ENCODE measurements at regions not wholly inside any gene's neighbourhood (a gene's known extent, or its start where the extent isn't known, plus 50 kb on each side); places are given as distances from the start of the nearest gene placed in this dataset.

DNA sequence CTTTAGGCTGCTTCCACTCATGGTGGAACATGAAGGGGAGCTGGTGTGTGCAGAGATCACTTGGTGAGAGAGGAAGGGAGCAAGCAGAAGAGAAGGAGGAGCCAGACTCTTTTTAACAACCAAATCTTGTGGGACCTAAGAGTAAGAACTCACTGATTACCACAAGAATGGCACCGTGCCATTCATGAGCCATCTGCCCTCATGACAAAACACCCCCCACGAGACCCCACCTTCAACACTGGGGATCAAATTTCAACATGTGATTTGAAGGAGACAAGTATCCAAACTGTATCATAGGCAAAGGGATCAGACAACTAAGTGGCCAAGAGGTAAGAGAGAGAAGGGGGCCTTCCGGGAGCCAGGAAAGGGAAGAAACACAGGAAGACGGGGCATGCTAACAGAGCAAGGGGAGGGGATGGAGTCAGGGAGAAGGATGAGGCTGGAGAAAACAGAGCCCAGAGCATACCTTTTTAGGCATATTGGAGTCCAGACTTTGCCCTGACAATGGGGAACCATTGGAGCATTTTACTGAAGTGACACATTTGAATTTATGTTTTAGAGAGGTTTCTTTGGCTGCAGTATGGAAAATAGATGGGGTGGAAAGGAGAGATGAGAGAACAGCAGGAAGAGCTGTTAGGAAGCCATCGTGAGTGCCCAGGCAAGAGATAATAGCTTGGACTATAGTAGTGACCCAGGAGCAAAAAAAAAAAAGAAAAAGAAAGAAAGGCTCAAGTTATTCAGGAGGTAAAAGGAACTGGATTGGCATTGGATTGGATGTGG lies 204.4 kb upstream of the NUDT4 start:
- TF ChIP-seq, protein P1, sequence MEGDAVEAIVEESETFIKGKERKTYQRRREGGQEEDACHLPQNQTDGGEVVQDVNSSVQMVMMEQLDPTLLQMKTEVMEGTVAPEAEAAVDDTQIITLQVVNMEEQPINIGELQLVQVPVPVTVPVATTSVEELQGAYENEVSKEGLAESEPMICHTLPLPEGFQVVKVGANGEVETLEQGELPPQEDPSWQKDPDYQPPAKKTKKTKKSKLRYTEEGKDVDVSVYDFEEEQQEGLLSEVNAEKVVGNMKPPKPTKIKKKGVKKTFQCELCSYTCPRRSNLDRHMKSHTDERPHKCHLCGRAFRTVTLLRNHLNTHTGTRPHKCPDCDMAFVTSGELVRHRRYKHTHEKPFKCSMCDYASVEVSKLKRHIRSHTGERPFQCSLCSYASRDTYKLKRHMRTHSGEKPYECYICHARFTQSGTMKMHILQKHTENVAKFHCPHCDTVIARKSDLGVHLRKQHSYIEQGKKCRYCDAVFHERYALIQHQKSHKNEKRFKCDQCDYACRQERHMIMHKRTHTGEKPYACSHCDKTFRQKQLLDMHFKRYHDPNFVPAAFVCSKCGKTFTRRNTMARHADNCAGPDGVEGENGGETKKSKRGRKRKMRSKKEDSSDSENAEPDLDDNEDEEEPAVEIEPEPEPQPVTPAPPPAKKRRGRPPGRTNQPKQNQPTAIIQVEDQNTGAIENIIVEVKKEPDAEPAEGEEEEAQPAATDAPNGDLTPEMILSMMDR (IDR thresholded peaks at IDR 0.05; ENCODE audit: low read depth, low read length, missing control alignments) = no peak
- no peak overlapping the region for H3K4me3 ChIP-seq (replicated peaks; ENCODE audit: low read depth, low read length)
- no peak for DNase-seq (ENCODE audit: extremely low read depth, low read depth)

DNA sequence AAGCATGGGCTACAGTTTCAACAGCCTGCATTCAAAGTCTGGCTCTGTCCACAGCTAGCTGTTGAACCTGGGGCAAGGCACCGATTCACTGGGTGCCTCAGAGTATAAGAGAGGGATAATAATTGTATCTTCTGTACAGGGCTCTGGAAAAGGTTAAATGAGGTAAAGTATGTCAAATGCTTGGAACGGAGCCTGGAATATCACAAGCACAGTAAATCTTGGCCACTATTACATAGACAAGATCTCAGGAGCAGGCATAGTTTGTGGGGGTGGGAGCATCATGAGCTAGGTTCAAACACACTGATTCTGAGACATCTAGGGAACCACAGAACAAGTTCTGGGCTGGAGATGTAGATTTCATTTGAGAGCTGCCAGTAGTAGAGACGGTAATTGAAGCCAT lies 203.7 kb upstream of the NUDT4 start:
- no peak overlapping the region for H3K4me3 ChIP-seq (replicated peaks; ENCODE audit: low read depth, low read length)
- no peak for DNase-seq (ENCODE audit: extremely low read depth, low read depth)
- TF ChIP-seq, protein P1 (IDR thresholded peaks at IDR 0.05; ENCODE audit: low read depth, low read length, missing control alignments) = no peak

DNA sequence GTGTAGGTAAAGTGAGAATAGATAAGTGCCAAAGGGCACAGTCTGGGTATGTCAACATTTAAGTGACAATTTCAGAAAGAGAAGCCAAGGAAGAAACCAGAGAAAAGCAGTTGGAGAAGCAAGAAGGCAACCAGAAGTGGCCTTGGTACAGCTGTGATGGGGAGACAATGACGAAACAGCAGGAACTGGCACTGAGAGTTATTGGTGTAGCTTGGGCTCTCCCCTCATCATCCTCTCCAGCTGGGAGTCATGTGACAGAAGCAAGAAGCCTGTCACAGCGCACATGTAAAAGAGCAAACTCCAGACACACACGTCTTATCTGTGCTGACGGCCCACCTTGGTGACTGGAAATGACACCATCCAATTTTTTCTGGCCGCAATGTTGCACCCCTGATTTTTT lies 203.3 kb upstream of the NUDT4 start:
- no peak for DNase-seq (ENCODE audit: extremely low read depth, low read depth)
- TF ChIP-seq, protein P1 (IDR thresholded peaks at IDR 0.05; ENCODE audit: low read depth, low read length, missing control alignments) = no peak

GRCh38 chr12:93176165-93176564 lies 201.6 kb upstream of the NUDT4 start:
- TF ChIP-seq, protein P1 (IDR thresholded peaks at IDR 0.05; ENCODE audit: low read depth, low read length, missing control alignments) = no peak
- no peak for DNase-seq (ENCODE audit: extremely low read depth, low read depth)
- H3K4me3 ChIP-seq (replicated peaks; ENCODE audit: low read depth, low read length) = no peak overlapping the region

More for the DNA sequence above, 203.3 kb upstream of the NUDT4 start:
- no peak overlapping the region for H3K4me3 ChIP-seq (replicated peaks; ENCODE audit: low read depth, low read length)

- no peak for DNase-seq (ENCODE audit: extremely low read depth, low read depth)
- TF ChIP-seq, protein P1 (IDR thresholded peaks at IDR 0.05; ENCODE audit: low read depth, low read length, missing control alignments) = no peak
- no peak overlapping the region for H3K4me3 ChIP-seq (replicated peaks; ENCODE audit: low read depth, low read length)
Observed at GRCh38 chr12:93176610-93177126, 201.1 kb upstream of the NUDT4 start.

GRCh38 chr12:93177208-93178153 lies 200.2 kb upstream of the NUDT4 start:
- DNase-seq (ENCODE audit: extremely low read depth, low read depth) = no peak
- H3K4me3 ChIP-seq (replicated peaks; ENCODE audit: low read depth, low read length) = no peak overlapping the region
- TF ChIP-seq, protein P1 (IDR thresholded peaks at IDR 0.05; ENCODE audit: low read depth, low read length, missing control alignments) = no peak

All from HFF-Myc (cell line).